H9 (cell line): ENCODE measurements at regions not wholly inside any gene's neighbourhood (a gene's known extent, or its start where the extent isn't known, plus 50 kb on each side); places are given as distances from the start of the nearest gene placed in this dataset.

Source experiments
- DNase-seq: peaks from one replicate; pipeline ENCODE4 v3.0.0-alpha.2; 2017
- H2AFZ ChIP-seq: one replicate; pipeline ENCODE4 v1.6.1; 2013; ENCODE audit warnings: mild to moderate bottlenecking, low read length, control low read depth, moderate library complexity
- H2AK5ac ChIP-seq: 2 replicates; pipeline ENCODE4 v1.6.1; 2013; ENCODE audit warnings: low read length, control low read depth, mixed read lengths; ENCODE audit not compliant: insufficient read length
- H2BK120ac ChIP-seq: one replicate; pipeline ENCODE4 v1.6.1; 2013; ENCODE audit warnings: low read depth, mild to moderate bottlenecking, low read length, control low read depth, inconsistent platforms; ENCODE audit not compliant: poor library complexity, severe bottlenecking
- H2BK12ac ChIP-seq: 2 replicates; pipeline ENCODE4 v1.6.1; 2013; ENCODE audit warnings: low read length, control low read depth, mixed read lengths, low read depth; ENCODE audit not compliant: insufficient read length
- H2BK15ac ChIP-seq: 2 replicates; pipeline ENCODE4 v1.6.1; 2013; ENCODE audit warnings: low read depth, low read length, control low read depth
- H2BK20ac ChIP-seq: one replicate; pipeline ENCODE4 v1.6.1; 2013; ENCODE audit warnings: low read depth, mild to moderate bottlenecking, low read length, control low read depth, inconsistent platforms; ENCODE audit not compliant: poor library complexity, severe bottlenecking
- H2BK5ac ChIP-seq: 2 replicates; pipeline ENCODE4 v1.6.1; 2013; ENCODE audit warnings: low read length, control low read depth, mixed read lengths; ENCODE audit not compliant: insufficient read length
- H3K14ac ChIP-seq: 2 replicates; pipeline ENCODE4 v1.6.1; 2013; ENCODE audit warnings: low read length, control low read depth; ENCODE audit not compliant: insufficient read depth
- H3K18ac ChIP-seq: 2 replicates; pipeline ENCODE4 v1.6.1; 2013; ENCODE audit warnings: low read depth, mild to moderate bottlenecking, mixed read lengths, low read length, control low read depth; ENCODE audit not compliant: insufficient read length
- H3K23ac ChIP-seq: 2 replicates; pipeline ENCODE4 v1.6.1; 2013; ENCODE audit warnings: low read length, control low read depth, mixed read lengths, low read depth; ENCODE audit not compliant: insufficient read length
- H3K23me2 ChIP-seq: 2 replicates; pipeline ENCODE4 v1.6.1; 2013; ENCODE audit warnings: low read depth, mild to moderate bottlenecking, mixed read lengths, low read length, control low read depth; ENCODE audit not compliant: insufficient read length, poor library complexity, severe bottlenecking
- H3K27ac ChIP-seq: 2 replicates; pipeline ENCODE4 v1.5.1; 2013; ENCODE audit warnings: low read length, control low read depth, mixed read lengths, low read depth; ENCODE audit not compliant: insufficient read length
- H3K27me3 ChIP-seq: 2 replicates; pipeline ENCODE4 v1.6.1; 2013; ENCODE audit warnings: low read length, control low read depth, inconsistent platforms; ENCODE audit not compliant: insufficient read depth
- H3K4ac ChIP-seq: 2 replicates; pipeline ENCODE4 v1.6.1; 2013; ENCODE audit warnings: low read depth, mild to moderate bottlenecking, control low read depth, inconsistent platforms, low read length, moderate library complexity
- H3K4me1 ChIP-seq: 2 replicates; pipeline ENCODE4 v1.6.1; 2013; ENCODE audit warnings: low read length, control low read depth, inconsistent platforms; ENCODE audit not compliant: insufficient read depth
- H3K4me2 ChIP-seq: 2 replicates; pipeline ENCODE4 v1.6.1; 2013; ENCODE audit warnings: low read length, control low read depth, mixed read lengths; ENCODE audit not compliant: insufficient read length, insufficient read depth
- H3K56ac ChIP-seq: 2 replicates; pipeline ENCODE4 v1.6.1; 2013; ENCODE audit warnings: low read depth, mild to moderate bottlenecking, mixed read lengths, low read length, control low read depth; ENCODE audit not compliant: insufficient read length
- H3K79me1 ChIP-seq: 2 replicates; pipeline ENCODE4 v1.6.1; 2013; ENCODE audit warnings: low read depth, mild to moderate bottlenecking, moderate library complexity, low read length, control low read depth, inconsistent platforms; ENCODE audit not compliant: insufficient read depth, poor library complexity, severe bottlenecking
- H3K79me2 ChIP-seq: 2 replicates; pipeline ENCODE4 v1.6.1; 2013; ENCODE audit warnings: low read length, control low read depth, inconsistent platforms; ENCODE audit not compliant: insufficient read depth
- H3K9ac ChIP-seq: 2 replicates; pipeline ENCODE4 v1.6.1; 2013; ENCODE audit warnings: low read length, control low read depth, mixed read lengths; ENCODE audit not compliant: insufficient read length; ENCODE audit errors: extremely low read depth
- H3K9me3 ChIP-seq: one replicate; pipeline ENCODE4 v1.6.1; 2013; ENCODE audit warnings: low read depth, low read length, inconsistent platforms; ENCODE audit not compliant: control insufficient read depth
- H3T11ph ChIP-seq: one replicate; pipeline ENCODE4 v1.6.1; 2013; ENCODE audit warnings: mild to moderate bottlenecking, low read length, control low read depth, inconsistent platforms
- H4K20me1 ChIP-seq: one replicate; pipeline ENCODE4 v1.6.1; 2013; ENCODE audit not compliant: control insufficient read depth, insufficient read length, insufficient read depth
- H4K5ac ChIP-seq: 2 replicates; pipeline ENCODE4 v1.6.1; 2013; ENCODE audit warnings: low read depth, mild to moderate bottlenecking, mixed read lengths, low read length, control low read depth; ENCODE audit not compliant: insufficient read length
- H4K8ac ChIP-seq: replicated peaks from 2 replicates; pipeline ENCODE4 v1.6.1; 2013; ENCODE audit warnings: low read length, control low read depth, mixed read lengths, low read depth; ENCODE audit not compliant: insufficient read length
- H4K91ac ChIP-seq: 2 replicates; pipeline ENCODE4 v1.6.1; 2013; ENCODE audit warnings: low read depth, mild to moderate bottlenecking, moderate library complexity, mixed read lengths, low read length, control low read depth; ENCODE audit not compliant: insufficient read length
- H3K27ac Mint-ChIP-seq, 3 experiments: 2 replicates in 2 of 3; 3 replicates in 1 of 3; pipeline ENCODE4 v1.8.0; 2020 to 2021; ENCODE audit warnings: mixed read lengths in 3 of 3, mild to moderate bottlenecking in 1 of 3, moderate library complexity in 1 of 3
- H3K27me3 Mint-ChIP-seq: 2 replicates; pipeline ENCODE4 v1.8.0; 2021; ENCODE audit warnings: low read depth, mild to moderate bottlenecking, moderate library complexity, mixed read lengths
- H3K36me3 Mint-ChIP-seq, 3 experiments: 2 replicates in 2 of 3; 3 replicates in 1 of 3; pipeline ENCODE4 v1.8.0; 2020 to 2021; ENCODE audit warnings: low read depth in 3 of 3, mixed read lengths in 3 of 3; ENCODE audit not compliant: insufficient read depth in 1 of 3
- H3K4me1 Mint-ChIP-seq, 2 experiments: 2 replicates each; pipeline ENCODE4 v1.8.0; 2020; ENCODE audit warnings: mixed read lengths in 2 of 2
- H3K4me3 Mint-ChIP-seq, 2 experiments: 2 replicates in 1 of 2; 3 replicates in 1 of 2; pipeline ENCODE4 v1.8.0; 2020 to 2021; ENCODE audit warnings: mild to moderate bottlenecking in 2 of 2, mixed read lengths in 2 of 2, moderate library complexity in 1 of 2
- H3K9me3 Mint-ChIP-seq, 2 experiments: 2 replicates in 1 of 2; 3 replicates in 1 of 2; pipeline ENCODE4 v1.8.0; 2020; ENCODE audit warnings: mild to moderate bottlenecking in 2 of 2, mixed read lengths in 2 of 2, moderate library complexity in 1 of 2
- CTCF ChIP-seq: fragments of 200-600 bp; sonication (generic); conservative IDR thresholded peaks from 3 replicates; pipeline ENCODE4 v1.8.0; 2021; ENCODE audit warnings: antibody characterized with exemption, mild to moderate bottlenecking

- Histone ChIP-seq H3K18ac (no peak overlapping the region), H4K91ac (no peak overlapping the region), H2AFZ (no peak overlapping the region), H2BK15ac (no peak overlapping the region), H2BK20ac (no peak overlapping the region), H3K14ac (no peak overlapping the region), H3T11ph (no peak overlapping the region), H3K23me2 (no peaks in the 10 kb centered on the region), H3K27me3 (peaks cover 4% of the 10 kb centered on the region; the same call in 1 of the 2 replicates), H3K79me1 (no peaks in the 10 kb centered on the region), H3K27ac (no peak overlapping the region), H3K23ac (no peak overlapping the region), H4K20me1 (no peaks in the 10 kb centered on the region), H3K79me2 (no peaks in the 10 kb centered on the region), H2BK5ac (no peak overlapping the region), H2BK12ac (no peak overlapping the region), H3K9me3 (no peaks in the 10 kb centered on the region), H3K4ac (no peak overlapping the region), H3K9ac (no peak overlapping the region), H3K4me1 (peaks cover 6% of the 10 kb centered on the region; the same call in 1 of the 2 replicates), H3K4me2 (no peak overlapping the region), H4K8ac (no peak overlapping the region), H2AK5ac (no peak overlapping the region), H3K56ac (no peak overlapping the region), H4K5ac (no peak overlapping the region), H2BK120ac (no peak overlapping the region)
- H3K4me3 Mint-ChIP-seq: no peak overlapping the region
- H3K4me1 Mint-ChIP-seq: peaks cover 11% of the 10 kb centered on the region in 2 experiments
- H3K36me3 Mint-ChIP-seq: peaks cover 0 to 4% (median 0%) of the 10 kb centered on the region in 3 experiments; a peak in 1 of 7 replicates
- DNase-seq: no peak
- H3K9me3 Mint-ChIP-seq: peaks cover 0 to 5% of the 10 kb centered on the region in 2 experiments; a peak in 4 of 5 replicates
- peaks cover 66% of the 10 kb centered on the region for H3K27me3 Mint-ChIP-seq
- no peak overlapping the region for H3K27ac Mint-ChIP-seq
- no peak for TF ChIP-seq CTCF
Observed at GRCh38 chr10:8844141-8844540, 789.7 kb downstream of the GATA3 start.
